A673 (cell line): ENCODE measurements at regions not wholly inside any gene's neighbourhood (a gene's known extent, or its start where the extent isn't known, plus 50 kb on each side); places are given as distances from the start of the nearest gene placed in this dataset.

Source experiments
- BruUV-seq: library from RNA; stranded (reverse); fragments of 400-500 nt; replicated peaks from 2 replicates; lab custom pipeline; 2021; lab: Mats Ljungman, UMichigan
- CTCF ChIA-PET: fragments of 300-600 bp; sonication (Branson Sonifier 250); formaldehyde crosslinking; loops from one replicate; lab custom pipeline; 2022; ENCODE audit warnings: antibody characterized with exemption; lab: Charles Lee
- POLR2A ChIA-PET: fragments of 300-600 bp; sonication (Branson Sonifier 250); formaldehyde crosslinking; loops from one replicate; lab custom pipeline; 2022; ENCODE audit warnings: antibody characterized with exemption; ENCODE audit not compliant: low non-redundant PET; lab: Charles Lee
- DNase-seq: peaks from one replicate; pipeline ENCODE4 v3.0.0-alpha.2; 2015; ENCODE audit warnings: low spot score
- H3K27ac ChIP-seq: fragments of 200-600 bp; sonication (generic); 2 replicates; pipeline ENCODE4 v1.5.1; 2016; ENCODE audit warnings: mixed run types, low read depth, mild to moderate bottlenecking, mixed read lengths, antibody characterized with exemption, low read length; ENCODE audit not compliant: poor library complexity, severe bottlenecking
- H3K27me3 ChIP-seq: fragments of 200-600 bp; sonication (generic); replicated peaks from 2 replicates; pipeline ENCODE4 v1.6.1; 2017; ENCODE audit warnings: mixed run types, low read depth, mild to moderate bottlenecking, mixed read lengths, antibody characterized with exemption, low read length; ENCODE audit not compliant: insufficient read depth, poor library complexity
- H3K36me3 ChIP-seq: fragments of 200-600 bp; sonication (generic); 2 replicates; pipeline ENCODE4 v1.6.1; 2016; ENCODE audit warnings: mixed run types, mild to moderate bottlenecking, mixed read lengths, antibody characterized with exemption, low read length; ENCODE audit not compliant: insufficient read depth, poor library complexity, severe bottlenecking
- H3K4me1 ChIP-seq: fragments of 200-600 bp; sonication (generic); 2 replicates; pipeline ENCODE4 v1.6.1; 2017; ENCODE audit warnings: mixed run types, mild to moderate bottlenecking, mixed read lengths, antibody characterized with exemption, low read length; ENCODE audit not compliant: insufficient read depth, poor library complexity, severe bottlenecking
- H3K4me3 ChIP-seq: fragments of 200-600 bp; sonication (generic); 2 replicates; pipeline ENCODE4 v1.5.1; 2016; ENCODE audit warnings: low read depth, mixed run types, mild to moderate bottlenecking, mixed read lengths, low read length; ENCODE audit not compliant: poor library complexity, severe bottlenecking
- H3K9me3 ChIP-seq: fragments of 200-600 bp; sonication (generic); 2 replicates; pipeline ENCODE4 v1.6.1; 2016; ENCODE audit warnings: mixed run types, low read depth, mild to moderate bottlenecking, mixed read lengths, antibody characterized with exemption, low read length; ENCODE audit not compliant: poor library complexity, severe bottlenecking
- EZH2 ChIP-seq: fragments of 200-600 bp; sonication (generic); IDR thresholded peaks from 2 replicates; pipeline ENCODE4 v1.6.1; 2017; ENCODE audit warnings: borderline replicate concordance, low read depth, mild to moderate bottlenecking, mixed read lengths, antibody characterized with exemption, low read length; ENCODE audit not compliant: poor library complexity, severe bottlenecking
- intact Hi-C: fragments of 100-400 bp; cut with micrococcal nuclease; formaldehyde crosslinking; loops from one replicate; pipeline ENCODE4 v1.10.0; 2022; ENCODE audit not compliant: unreplicated experiment
- TF ChIP-seq, protein P1 (sequence below): fragments of 300-800, 200-600 bp; sonication (generic); conservative IDR thresholded peaks from 2 replicates; pipeline ENCODE4 v1.5.1; 2017; ENCODE audit warnings: low read depth, mild to moderate bottlenecking, antibody characterized with exemption, low read length, moderate library complexity, mixed read lengths

DNA sequence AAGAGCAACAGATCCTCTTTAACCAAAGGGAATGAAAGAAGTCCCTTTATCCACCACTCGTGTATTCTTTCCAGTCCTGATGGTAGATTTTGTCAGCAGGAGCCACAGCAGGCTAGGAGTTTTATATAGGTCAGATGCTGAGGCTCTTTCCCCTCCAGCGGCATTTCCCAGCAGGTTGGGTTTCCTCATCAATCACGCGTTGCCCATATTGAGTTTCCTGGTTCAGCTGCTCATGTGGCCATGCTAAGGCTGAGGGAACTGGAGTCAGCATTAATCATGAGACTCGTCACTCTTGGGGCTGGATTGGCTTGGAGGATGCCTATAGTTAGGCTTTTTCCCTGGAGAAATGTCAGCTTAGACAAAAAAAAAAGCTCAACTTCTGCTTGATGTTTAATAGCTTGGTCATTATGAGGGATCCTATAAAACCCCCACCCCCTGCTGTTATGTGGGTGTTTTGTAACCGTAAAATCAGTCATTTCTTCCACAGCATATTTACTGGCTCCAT, 193.4 kb upstream of the GAS1 start:
- BruUV-seq: no TSS peak
- no peaks in the 10 kb centered on the region for H3K36me3 ChIP-seq
- H3K9me3 ChIP-seq: no peaks in the 10 kb centered on the region
- no peak overlapping the region for H3K27ac ChIP-seq
- DNase-seq: peak; percentile 90
- intact Hi-C loops: no loop called here
- POLR2A ChIA-PET: no interaction called here
- CTCF ChIA-PET: no interaction called here
- TF ChIP-seq EZH2: no peak
- TF ChIP-seq, protein P1, sequence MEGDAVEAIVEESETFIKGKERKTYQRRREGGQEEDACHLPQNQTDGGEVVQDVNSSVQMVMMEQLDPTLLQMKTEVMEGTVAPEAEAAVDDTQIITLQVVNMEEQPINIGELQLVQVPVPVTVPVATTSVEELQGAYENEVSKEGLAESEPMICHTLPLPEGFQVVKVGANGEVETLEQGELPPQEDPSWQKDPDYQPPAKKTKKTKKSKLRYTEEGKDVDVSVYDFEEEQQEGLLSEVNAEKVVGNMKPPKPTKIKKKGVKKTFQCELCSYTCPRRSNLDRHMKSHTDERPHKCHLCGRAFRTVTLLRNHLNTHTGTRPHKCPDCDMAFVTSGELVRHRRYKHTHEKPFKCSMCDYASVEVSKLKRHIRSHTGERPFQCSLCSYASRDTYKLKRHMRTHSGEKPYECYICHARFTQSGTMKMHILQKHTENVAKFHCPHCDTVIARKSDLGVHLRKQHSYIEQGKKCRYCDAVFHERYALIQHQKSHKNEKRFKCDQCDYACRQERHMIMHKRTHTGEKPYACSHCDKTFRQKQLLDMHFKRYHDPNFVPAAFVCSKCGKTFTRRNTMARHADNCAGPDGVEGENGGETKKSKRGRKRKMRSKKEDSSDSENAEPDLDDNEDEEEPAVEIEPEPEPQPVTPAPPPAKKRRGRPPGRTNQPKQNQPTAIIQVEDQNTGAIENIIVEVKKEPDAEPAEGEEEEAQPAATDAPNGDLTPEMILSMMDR: no peak
- H3K27me3 ChIP-seq: no peaks in the 10 kb centered on the region
- peaks cover 7% of the 10 kb centered on the region for H3K4me1 ChIP-seq
- H3K4me3 ChIP-seq: no peak overlapping the region

DNA sequence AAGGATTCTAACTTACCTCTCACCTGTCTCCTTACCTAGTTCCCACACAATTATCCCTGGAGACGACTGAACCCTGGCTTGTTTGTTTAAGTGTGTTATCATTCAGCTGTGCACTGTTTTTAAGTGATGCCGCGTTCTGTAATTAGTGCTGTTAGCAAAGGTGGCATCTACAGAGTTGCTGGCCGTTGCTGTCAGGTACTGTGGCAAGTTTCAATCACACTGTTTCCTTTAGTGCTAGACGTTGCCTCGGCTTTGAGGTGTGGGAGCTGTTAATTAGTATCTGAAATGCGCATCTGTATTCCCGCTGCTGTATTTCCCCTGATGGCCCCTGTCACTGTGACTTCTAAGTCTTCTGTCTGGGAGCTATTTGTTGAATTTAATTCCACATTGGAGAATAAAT, 193.8 kb upstream of the GAS1 start:
- H3K4me3 ChIP-seq: no peak overlapping the region

DNA sequence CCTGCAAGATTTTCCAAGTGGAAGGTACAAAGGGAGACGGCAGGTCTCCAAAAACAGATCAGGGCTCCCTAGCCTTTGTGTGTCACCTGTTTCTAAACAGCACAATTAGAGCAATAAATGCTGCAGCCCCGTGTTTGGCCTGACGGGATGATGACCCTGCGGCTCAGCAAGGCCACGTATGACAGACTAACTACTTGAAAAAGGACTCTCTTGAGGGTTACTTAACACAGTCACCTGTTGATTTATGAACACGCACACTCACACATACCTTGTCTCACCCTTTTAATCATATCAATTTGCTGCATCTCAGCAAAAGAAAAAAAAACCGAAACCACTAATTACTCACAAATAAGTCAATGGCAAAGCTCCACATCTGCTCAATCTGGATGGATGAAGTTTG, 199.6 kb upstream of the GAS1 start:
- ChIA-PET CTCF (no interaction called here), POLR2A (no interaction called here)
- DNase-seq: no peak
- no peak overlapping the region for H3K27ac ChIP-seq
- no peak for TF ChIP-seq EZH2
- TF ChIP-seq, protein P1: no peak
- BruUV-seq: no TSS peak
- H3K4me3 ChIP-seq: no peak overlapping the region
- no peaks in the 10 kb centered on the region for H3K36me3 ChIP-seq
- H3K27me3 ChIP-seq: no peaks in the 10 kb centered on the region
- intact Hi-C loops: no loop called here
- H3K4me1 ChIP-seq: no peaks in the 10 kb centered on the region
- no peaks in the 10 kb centered on the region for H3K9me3 ChIP-seq

More for the DNA sequence above, 193.8 kb upstream of the GAS1 start:
- H3K9me3 ChIP-seq: no peaks in the 10 kb centered on the region
- no peak overlapping the region for H3K27ac ChIP-seq
- H3K36me3 ChIP-seq: no peaks in the 10 kb centered on the region
- H3K27me3 ChIP-seq: no peaks in the 10 kb centered on the region
- no TSS peak for BruUV-seq
- CTCF ChIA-PET: no interaction called here
- no peak for DNase-seq
- intact Hi-C loops: no loop called here
- TF ChIP-seq, protein P1: no peak
- no peak for TF ChIP-seq EZH2
- POLR2A ChIA-PET: no interaction called here
- peaks cover 7% of the 10 kb centered on the region for H3K4me1 ChIP-seq
